ENCODE measurements at regions not wholly inside any gene's neighbourhood (a gene's known extent, or its start where the extent isn't known, plus 50 kb on each side); places are given as distances from the start of the nearest gene placed in this dataset.

DNA sequence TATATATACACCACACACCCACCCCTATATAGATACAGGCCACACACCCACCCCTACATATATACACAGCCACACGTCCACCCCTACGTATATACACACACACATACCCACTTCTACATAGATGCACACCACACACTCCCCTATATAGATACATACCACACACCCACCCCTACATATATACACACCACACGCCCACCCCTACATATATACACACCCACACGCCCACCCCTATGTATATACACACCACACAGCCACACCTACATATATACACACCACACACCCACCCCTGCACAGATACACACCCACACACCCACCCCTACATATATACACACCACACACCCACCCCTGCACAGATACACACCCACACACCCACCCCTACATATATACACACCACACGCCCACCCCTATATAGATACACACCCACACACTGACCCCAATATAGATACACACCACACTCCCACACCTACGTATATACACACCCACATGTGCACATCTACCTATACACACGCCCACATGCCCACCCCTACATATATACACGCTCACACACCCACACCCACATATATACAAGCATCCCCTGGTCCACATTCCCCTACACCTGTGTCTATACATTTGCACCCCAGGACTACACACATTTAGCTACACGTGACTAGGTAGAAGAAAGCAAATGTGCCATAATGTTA is 52.1 kb upstream of the UBE3C start:
- H2AFZ ChIP-seq: no peak overlapping the region
- H3K27ac ChIP-seq: no peak overlapping the region
- H3K36me3 ChIP-seq (ENCODE audit: control insufficient read depth, insufficient read depth, low read length): no peaks in the 10 kb centered on the region
- no peak overlapping the region for H3K4me3 ChIP-seq (ENCODE audit: low read depth, low read length)
- no peaks in the 10 kb centered on the region for H3K27me3 ChIP-seq (ENCODE audit: control insufficient read depth, insufficient read depth, low read length)
- no peaks in the 10 kb centered on the region for H3K9me3 ChIP-seq (ENCODE audit: control insufficient read depth, low read length)
- no peak overlapping the region for H3K9ac ChIP-seq
- no peaks in the 10 kb centered on the region for H3K4me1 ChIP-seq
- no peak overlapping the region for H3K4me2 ChIP-seq (ENCODE audit: low read length)
- no peaks in the 10 kb centered on the region for H3K79me2 ChIP-seq
- TF ChIP-seq, protein P1, sequence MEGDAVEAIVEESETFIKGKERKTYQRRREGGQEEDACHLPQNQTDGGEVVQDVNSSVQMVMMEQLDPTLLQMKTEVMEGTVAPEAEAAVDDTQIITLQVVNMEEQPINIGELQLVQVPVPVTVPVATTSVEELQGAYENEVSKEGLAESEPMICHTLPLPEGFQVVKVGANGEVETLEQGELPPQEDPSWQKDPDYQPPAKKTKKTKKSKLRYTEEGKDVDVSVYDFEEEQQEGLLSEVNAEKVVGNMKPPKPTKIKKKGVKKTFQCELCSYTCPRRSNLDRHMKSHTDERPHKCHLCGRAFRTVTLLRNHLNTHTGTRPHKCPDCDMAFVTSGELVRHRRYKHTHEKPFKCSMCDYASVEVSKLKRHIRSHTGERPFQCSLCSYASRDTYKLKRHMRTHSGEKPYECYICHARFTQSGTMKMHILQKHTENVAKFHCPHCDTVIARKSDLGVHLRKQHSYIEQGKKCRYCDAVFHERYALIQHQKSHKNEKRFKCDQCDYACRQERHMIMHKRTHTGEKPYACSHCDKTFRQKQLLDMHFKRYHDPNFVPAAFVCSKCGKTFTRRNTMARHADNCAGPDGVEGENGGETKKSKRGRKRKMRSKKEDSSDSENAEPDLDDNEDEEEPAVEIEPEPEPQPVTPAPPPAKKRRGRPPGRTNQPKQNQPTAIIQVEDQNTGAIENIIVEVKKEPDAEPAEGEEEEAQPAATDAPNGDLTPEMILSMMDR (IDR thresholded peaks at IDR 0.05): no peak

- Histone ChIP-seq H3K4me1 (no peaks in the 10 kb centered on the region), H3K27ac (no peak overlapping the region), H3K79me2 (no peaks in the 10 kb centered on the region), H3K9ac (no peak overlapping the region), H3K36me3 (ENCODE audit: control insufficient read depth, insufficient read depth, low read length) (no peaks in the 10 kb centered on the region), H2AFZ (no peak overlapping the region), H3K4me2 (ENCODE audit: low read length) (no peak overlapping the region), H3K4me3 (ENCODE audit: low read depth, low read length) (no peak overlapping the region), H3K9me3 (ENCODE audit: control insufficient read depth, low read length) (no peaks in the 10 kb centered on the region), H3K27me3 (ENCODE audit: control insufficient read depth, insufficient read depth, low read length) (no peaks in the 10 kb centered on the region)
- TF ChIP-seq, protein P1 (IDR thresholded peaks at IDR 0.05): no peak
Observed at GRCh38 chr7:157087646-157088045, 51.1 kb upstream of the UBE3C start.

GRCh38 chr7:157088136-157088535 is 50.6 kb upstream of the UBE3C start:
- Histone ChIP-seq H3K4me2 (ENCODE audit: low read length) (no peak overlapping the region), H3K27me3 (ENCODE audit: control insufficient read depth, insufficient read depth, low read length) (no peaks in the 10 kb centered on the region), H3K4me3 (ENCODE audit: low read depth, low read length) (no peak overlapping the region), H3K9me3 (ENCODE audit: control insufficient read depth, low read length) (no peaks in the 10 kb centered on the region), H2AFZ (no peak overlapping the region), H3K36me3 (ENCODE audit: control insufficient read depth, insufficient read depth, low read length) (no peaks in the 10 kb centered on the region), H3K79me2 (no peaks in the 10 kb centered on the region), H3K9ac (no peak overlapping the region), H3K4me1 (no peaks in the 10 kb centered on the region), H3K27ac (no peak overlapping the region)
- TF ChIP-seq, protein P1 (IDR thresholded peaks at IDR 0.05): no peak
